Neuronal stem cell (in vitro differentiated cells): ENCODE measurements at regions not wholly inside any gene's neighbourhood (a gene's known extent, or its start where the extent isn't known, plus 50 kb on each side); places are given as distances from the start of the nearest gene placed in this dataset.
"Not testable (repeated sequence)": the region's sequence is repeated elsewhere in the genome, so short reads cannot be mapped to it uniquely, and the experiment has no call there.

Source experiments
- DNase-seq: peaks from one replicate; pipeline ENCODE4 v3.0.0-alpha.2; 2013; ENCODE audit warnings: low spot score
- H2AFZ ChIP-seq: one replicate; pipeline ENCODE4 v1.6.1; 2013; ENCODE audit warnings: mild to moderate bottlenecking, low read length, inconsistent platforms
- H2AK5ac ChIP-seq: 2 replicates; pipeline ENCODE4 v1.6.1; 2013; ENCODE audit warnings: low read depth, mild to moderate bottlenecking, inconsistent platforms, low read length, moderate library complexity, mixed read lengths
- H2BK120ac ChIP-seq: 2 replicates; pipeline ENCODE4 v1.6.1; 2013; ENCODE audit warnings: low read depth, mild to moderate bottlenecking, inconsistent platforms, low read length, moderate library complexity, mixed read lengths
- H2BK12ac ChIP-seq: one replicate; pipeline ENCODE4 v1.6.1; 2013; ENCODE audit warnings: low read length, inconsistent platforms
- H2BK15ac ChIP-seq: 2 replicates; pipeline ENCODE4 v1.6.1; 2013; ENCODE audit warnings: mild to moderate bottlenecking, low read length, inconsistent platforms, mixed read lengths
- H2BK5ac ChIP-seq: one replicate; pipeline ENCODE4 v1.6.1; 2013; ENCODE audit warnings: inconsistent platforms, mild to moderate bottlenecking, low read length, moderate library complexity
- H3K14ac ChIP-seq: one replicate; pipeline ENCODE4 v1.6.1; 2013; ENCODE audit warnings: low read length, inconsistent platforms
- H3K18ac ChIP-seq: 2 replicates; pipeline ENCODE4 v1.6.1; 2013; ENCODE audit warnings: low read length, inconsistent platforms
- H3K23ac ChIP-seq: 2 replicates; pipeline ENCODE4 v1.6.1; 2013; ENCODE audit warnings: low read depth, mild to moderate bottlenecking, mixed read lengths, low read length, inconsistent platforms; ENCODE audit not compliant: poor library complexity
- H3K27ac ChIP-seq: replicated peaks from 3 replicates; pipeline ENCODE4 v1.5.1; 2013; ENCODE audit warnings: low read length, inconsistent platforms
- H3K27me3 ChIP-seq, 3 experiments: 2 replicates each; pipeline ENCODE4 v1.6.1; 2013; ENCODE audit warnings: low read length in 3 of 3, mild to moderate bottlenecking in 2 of 3, inconsistent platforms in 1 of 3, low read depth in 1 of 3, mixed read lengths in 1 of 3, moderate library complexity in 1 of 3; ENCODE audit not compliant: control insufficient read depth in 3 of 3, insufficient read depth in 3 of 3
- H3K36me3 ChIP-seq, 2 donors: replicated peaks in 1 of 2; 2 replicates each; pipeline ENCODE4 v1.6.1; 2013; ENCODE audit warnings: low read length in 2 of 2; ENCODE audit not compliant: control insufficient read depth in 2 of 2, insufficient read depth in 2 of 2
- H3K4ac ChIP-seq: 2 replicates; pipeline ENCODE4 v1.6.1; 2013; ENCODE audit warnings: inconsistent platforms, mild to moderate bottlenecking, low read length, moderate library complexity
- H3K4me1 ChIP-seq, 2 donors: 1 replicate in 1 of 2; 2 replicates in 1 of 2; pipeline ENCODE4 v1.6.1; 2013; ENCODE audit warnings: low read length in 2 of 2, low read depth in 1 of 2; ENCODE audit not compliant: control insufficient read depth in 2 of 2, insufficient read depth in 1 of 2
- H3K4me2 ChIP-seq: one replicate; pipeline ENCODE4 v1.6.1; 2013; ENCODE audit warnings: mild to moderate bottlenecking, low read length, inconsistent platforms; ENCODE audit not compliant: insufficient read depth, poor library complexity, severe bottlenecking
- H3K4me3 ChIP-seq, 2 donors: 2 replicates each; pipeline ENCODE4 v1.5.1; 2013; ENCODE audit warnings: low read length in 2 of 2, mild to moderate bottlenecking in 2 of 2, inconsistent platforms in 1 of 2, moderate library complexity in 1 of 2
- H3K79me1 ChIP-seq: one replicate; pipeline ENCODE4 v1.6.1; 2013; ENCODE audit warnings: low read depth, mild to moderate bottlenecking, inconsistent platforms, low read length, moderate library complexity
- H3K9ac ChIP-seq: one replicate; pipeline ENCODE4 v1.6.1; 2013; ENCODE audit warnings: mild to moderate bottlenecking, low read depth, low read length, inconsistent platforms; ENCODE audit not compliant: poor library complexity
- H3K9me3 ChIP-seq, 2 donors: replicated peaks in 1 of 2; 2 replicates each; pipeline versions ENCODE3 to v1.6.1; 2013; ENCODE audit warnings: low read length in 2 of 2, mild to moderate bottlenecking in 2 of 2, inconsistent platforms in 1 of 2, low read depth in 1 of 2, mixed read lengths in 1 of 2, moderate library complexity in 1 of 2; ENCODE audit not compliant: control insufficient read depth in 2 of 2, insufficient read depth in 1 of 2
- H4K8ac ChIP-seq: one replicate; pipeline ENCODE4 v1.6.1; 2013; ENCODE audit warnings: low read depth, mild to moderate bottlenecking, inconsistent platforms, low read length, moderate library complexity
- H4K91ac ChIP-seq: one replicate; pipeline ENCODE4 v1.6.1; 2013; ENCODE audit warnings: low read length, low read depth, mild to moderate bottlenecking, inconsistent platforms; ENCODE audit not compliant: poor library complexity
- WGBS, 2 donors: extraction: QIAGEN DNeasy Blood & Tissue Kit; methylation state at CpG; one replicate each; pipeline ENCODE4 v1.1.7; 2013; ENCODE audit warnings: missing lambda C conversion rate in 2 of 2, mixed read lengths in 1 of 2; ENCODE audit not compliant: insufficient read length in 2 of 2, insufficient replicate concordance in 1 of 2; ENCODE audit errors: extremely low coverage in 2 of 2; 5-methylcytosine and 5-hydroxymethylcytosine counted together

GRCh38 chr11:130979386-130979972, 63.2 kb upstream of the SNX19 start:
- WGBS, 2 donors, result no CpG with 5 or more reads among the region's 5 CpGs
- no peak overlapping the region for H3K27ac ChIP-seq
- H2AFZ ChIP-seq, result no peak overlapping the region
- no peaks in the 10 kb centered on the region for H3K36me3 ChIP-seq
- H3K79me1 ChIP-seq, result no peaks in the 10 kb centered on the region
- no peak overlapping the region for H2BK120ac ChIP-seq
- no peak overlapping the region for H3K4me2 ChIP-seq
- H3K4me3 ChIP-seq, result no peak overlapping the region
- peaks cover 0 to 3% of the 10 kb centered on the region in 2 donors for H3K9me3 ChIP-seq
- no peak overlapping the region for H4K91ac ChIP-seq
- H3K23ac ChIP-seq, result no peak overlapping the region
- no peak overlapping the region for H2BK12ac ChIP-seq
- no peak overlapping the region for H3K18ac ChIP-seq
- H3K27me3 ChIP-seq, result no peaks in the 10 kb centered on the region
- no peak overlapping the region for H4K8ac ChIP-seq
- no peak overlapping the region for H3K9ac ChIP-seq
- DNase-seq, result no peak
- H3K4ac ChIP-seq, result no peak overlapping the region
- no peaks in the 10 kb centered on the region for H3K4me1 ChIP-seq
- H2AK5ac ChIP-seq, result no peak overlapping the region
- peak overlapping the region; percentile 27 for H3K14ac ChIP-seq
- no peak overlapping the region for H2BK15ac ChIP-seq
- no peak overlapping the region for H2BK5ac ChIP-seq

- Histone ChIP-seq H4K8ac (no peak overlapping the region), H2BK120ac (no peak overlapping the region), H3K23ac (no peak overlapping the region), H3K9me3 (peaks cover 0 to 3% of the 10 kb centered on the region in 2 donors), H3K79me1 (no peaks in the 10 kb centered on the region), H3K27me3 (no peaks in the 10 kb centered on the region), H2AK5ac (no peak overlapping the region), H3K18ac (no peak overlapping the region), H2BK15ac (no peak overlapping the region), H3K4ac (no peak overlapping the region), H2AFZ (no peak overlapping the region), H3K4me2 (no peak overlapping the region), H2BK12ac (no peak overlapping the region), H2BK5ac (no peak overlapping the region), H3K27ac (no peak overlapping the region), H3K9ac (no peak overlapping the region), H3K36me3 (no peaks in the 10 kb centered on the region), H4K91ac (no peak overlapping the region), H3K4me1 (no peaks in the 10 kb centered on the region), H3K4me3 (no peak overlapping the region), H3K14ac (no peak overlapping the region)
- DNase-seq, result no peak
- no CpG with 5 or more reads among the region's 5 CpGs for WGBS, 2 donors
These were observed 64.0 kb upstream of the SNX19 start for GRCh38 chr11:130980071-130980862.

DNA sequence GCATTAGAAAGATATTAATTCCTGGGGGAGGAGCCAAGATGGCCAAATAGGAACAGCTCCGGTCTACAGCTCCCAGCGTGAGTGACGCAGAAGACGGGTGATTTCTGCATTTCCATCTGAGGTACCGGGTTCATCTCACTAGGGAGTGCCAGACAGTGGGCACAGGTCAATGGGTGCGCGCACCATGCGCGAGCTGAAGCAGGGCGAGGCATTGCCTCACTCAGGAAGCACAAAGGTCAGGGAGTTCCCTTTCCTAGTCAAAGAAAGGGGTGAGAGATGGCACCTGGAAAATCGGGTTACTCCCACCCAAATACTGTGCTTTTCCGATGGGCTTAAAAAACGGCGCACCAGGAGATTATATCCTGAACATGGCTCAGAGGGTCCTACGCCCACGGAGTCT, 68.0 kb upstream of the SNX19 start:
- H3K4me1 ChIP-seq, result not testable (repeated sequence)
- no CpG with 5 or more reads among the region's 16 CpGs for WGBS, 2 donors

DNA sequence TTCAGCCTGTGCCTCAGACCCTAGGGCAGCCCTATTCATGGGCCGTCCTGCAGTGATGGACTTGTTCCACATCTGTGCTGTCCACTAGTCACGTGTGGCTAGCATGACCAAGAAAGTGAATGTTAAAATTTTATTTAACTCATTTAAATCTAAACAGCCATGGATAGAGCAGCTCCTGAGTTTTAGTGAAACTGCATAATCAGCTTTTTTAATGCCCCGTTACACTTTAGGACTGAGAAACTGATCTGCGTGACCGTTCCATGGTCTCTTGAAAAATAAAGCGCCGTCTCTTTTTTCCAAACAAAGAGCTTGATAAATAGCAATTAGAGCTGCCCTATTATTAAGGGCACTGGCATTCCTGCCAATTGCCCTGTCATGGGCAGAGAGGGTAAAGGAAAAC, 76.5 kb upstream of the SNX19 start:
- H3K4me2 ChIP-seq, result no peak overlapping the region
- H2BK120ac ChIP-seq, result no peak overlapping the region
- no peak overlapping the region for H4K8ac ChIP-seq
- no CpG with 5 or more reads among the region's 7 CpGs for WGBS, 2 donors
- H4K91ac ChIP-seq, result no peak overlapping the region
- no peak overlapping the region for H3K9ac ChIP-seq
- H3K79me1 ChIP-seq, result no peaks in the 10 kb centered on the region
- H3K4me1 ChIP-seq, result no peaks in the 10 kb centered on the region
- H3K4ac ChIP-seq, result no peak overlapping the region
- H2BK5ac ChIP-seq, result no peak overlapping the region
- no peaks in the 10 kb centered on the region for H3K36me3 ChIP-seq
- no peak overlapping the region for H3K14ac ChIP-seq
- H3K23ac ChIP-seq, result no peak overlapping the region
- no peak for DNase-seq
- H3K27ac ChIP-seq, result no peak overlapping the region
- H2BK15ac ChIP-seq, result no peak overlapping the region
- no peak overlapping the region for H2BK12ac ChIP-seq
- no peak overlapping the region for H3K18ac ChIP-seq
- no peaks in the 10 kb centered on the region for H3K9me3 ChIP-seq
- H2AK5ac ChIP-seq, result no peak overlapping the region
- H3K4me3 ChIP-seq, result no peak overlapping the region
- H3K27me3 ChIP-seq, result no peaks in the 10 kb centered on the region
- no peak overlapping the region for H2AFZ ChIP-seq

More for the DNA sequence above, 68.0 kb upstream of the SNX19 start:
- not testable (repeated sequence) for H3K9me3 ChIP-seq, H3K18ac ChIP-seq, H3K14ac ChIP-seq, DNase-seq, H3K23ac ChIP-seq, H3K36me3 ChIP-seq, H2BK120ac ChIP-seq, H3K79me1 ChIP-seq, H4K91ac ChIP-seq, H2BK15ac ChIP-seq, H2BK5ac ChIP-seq, H3K4me3 ChIP-seq, H2AK5ac ChIP-seq, H2AFZ ChIP-seq, H3K9ac ChIP-seq, H4K8ac ChIP-seq, H3K27ac ChIP-seq, H3K27me3 ChIP-seq, H3K4me2 ChIP-seq, H2BK12ac ChIP-seq, H3K4ac ChIP-seq
